H9 (cell line): ENCODE measurements at regions not wholly inside any gene's neighbourhood (a gene's known extent, or its start where the extent isn't known, plus 50 kb on each side); places are given as distances from the start of the nearest gene placed in this dataset.

Experiments
- DNase-seq: peaks from one replicate; pipeline ENCODE4 v3.0.0-alpha.2; 2017
- H2AFZ ChIP-seq: one replicate; pipeline ENCODE4 v1.6.1; 2013; ENCODE audit warnings: mild to moderate bottlenecking, low read length, control low read depth, moderate library complexity
- H2AK5ac ChIP-seq: 2 replicates; pipeline ENCODE4 v1.6.1; 2013; ENCODE audit warnings: low read length, control low read depth, mixed read lengths; ENCODE audit not compliant: insufficient read length
- H2BK120ac ChIP-seq: one replicate; pipeline ENCODE4 v1.6.1; 2013; ENCODE audit warnings: low read depth, mild to moderate bottlenecking, low read length, control low read depth, inconsistent platforms; ENCODE audit not compliant: poor library complexity, severe bottlenecking
- H2BK12ac ChIP-seq: 2 replicates; pipeline ENCODE4 v1.6.1; 2013; ENCODE audit warnings: low read length, control low read depth, mixed read lengths, low read depth; ENCODE audit not compliant: insufficient read length
- H2BK15ac ChIP-seq: 2 replicates; pipeline ENCODE4 v1.6.1; 2013; ENCODE audit warnings: low read depth, low read length, control low read depth
- H2BK20ac ChIP-seq: one replicate; pipeline ENCODE4 v1.6.1; 2013; ENCODE audit warnings: low read depth, mild to moderate bottlenecking, low read length, control low read depth, inconsistent platforms; ENCODE audit not compliant: poor library complexity, severe bottlenecking
- H2BK5ac ChIP-seq: 2 replicates; pipeline ENCODE4 v1.6.1; 2013; ENCODE audit warnings: low read length, control low read depth, mixed read lengths; ENCODE audit not compliant: insufficient read length
- H3K14ac ChIP-seq: 2 replicates; pipeline ENCODE4 v1.6.1; 2013; ENCODE audit warnings: low read length, control low read depth; ENCODE audit not compliant: insufficient read depth
- H3K18ac ChIP-seq: 2 replicates; pipeline ENCODE4 v1.6.1; 2013; ENCODE audit warnings: low read depth, mild to moderate bottlenecking, mixed read lengths, low read length, control low read depth; ENCODE audit not compliant: insufficient read length
- H3K23ac ChIP-seq: 2 replicates; pipeline ENCODE4 v1.6.1; 2013; ENCODE audit warnings: low read length, control low read depth, mixed read lengths, low read depth; ENCODE audit not compliant: insufficient read length
- H3K23me2 ChIP-seq: 2 replicates; pipeline ENCODE4 v1.6.1; 2013; ENCODE audit warnings: low read depth, mild to moderate bottlenecking, mixed read lengths, low read length, control low read depth; ENCODE audit not compliant: insufficient read length, poor library complexity, severe bottlenecking
- H3K27ac ChIP-seq: 2 replicates; pipeline ENCODE4 v1.5.1; 2013; ENCODE audit warnings: low read length, control low read depth, mixed read lengths, low read depth; ENCODE audit not compliant: insufficient read length
- H3K27me3 ChIP-seq: 2 replicates; pipeline ENCODE4 v1.6.1; 2013; ENCODE audit warnings: low read length, control low read depth, inconsistent platforms; ENCODE audit not compliant: insufficient read depth
- H3K4ac ChIP-seq: 2 replicates; pipeline ENCODE4 v1.6.1; 2013; ENCODE audit warnings: low read depth, mild to moderate bottlenecking, control low read depth, inconsistent platforms, low read length, moderate library complexity
- H3K4me1 ChIP-seq: 2 replicates; pipeline ENCODE4 v1.6.1; 2013; ENCODE audit warnings: low read length, control low read depth, inconsistent platforms; ENCODE audit not compliant: insufficient read depth
- H3K4me2 ChIP-seq: 2 replicates; pipeline ENCODE4 v1.6.1; 2013; ENCODE audit warnings: low read length, control low read depth, mixed read lengths; ENCODE audit not compliant: insufficient read length, insufficient read depth
- H3K56ac ChIP-seq: 2 replicates; pipeline ENCODE4 v1.6.1; 2013; ENCODE audit warnings: low read depth, mild to moderate bottlenecking, mixed read lengths, low read length, control low read depth; ENCODE audit not compliant: insufficient read length
- H3K79me1 ChIP-seq: 2 replicates; pipeline ENCODE4 v1.6.1; 2013; ENCODE audit warnings: low read depth, mild to moderate bottlenecking, moderate library complexity, low read length, control low read depth, inconsistent platforms; ENCODE audit not compliant: insufficient read depth, poor library complexity, severe bottlenecking
- H3K79me2 ChIP-seq: 2 replicates; pipeline ENCODE4 v1.6.1; 2013; ENCODE audit warnings: low read length, control low read depth, inconsistent platforms; ENCODE audit not compliant: insufficient read depth
- H3K9ac ChIP-seq: 2 replicates; pipeline ENCODE4 v1.6.1; 2013; ENCODE audit warnings: low read length, control low read depth, mixed read lengths; ENCODE audit not compliant: insufficient read length; ENCODE audit errors: extremely low read depth
- H3K9me3 ChIP-seq: one replicate; pipeline ENCODE4 v1.6.1; 2013; ENCODE audit warnings: low read depth, low read length, inconsistent platforms; ENCODE audit not compliant: control insufficient read depth
- H3T11ph ChIP-seq: one replicate; pipeline ENCODE4 v1.6.1; 2013; ENCODE audit warnings: mild to moderate bottlenecking, low read length, control low read depth, inconsistent platforms
- H4K20me1 ChIP-seq: one replicate; pipeline ENCODE4 v1.6.1; 2013; ENCODE audit not compliant: control insufficient read depth, insufficient read length, insufficient read depth
- H4K5ac ChIP-seq: 2 replicates; pipeline ENCODE4 v1.6.1; 2013; ENCODE audit warnings: low read depth, mild to moderate bottlenecking, mixed read lengths, low read length, control low read depth; ENCODE audit not compliant: insufficient read length
- H4K8ac ChIP-seq: replicated peaks from 2 replicates; pipeline ENCODE4 v1.6.1; 2013; ENCODE audit warnings: low read length, control low read depth, mixed read lengths, low read depth; ENCODE audit not compliant: insufficient read length
- H4K91ac ChIP-seq: 2 replicates; pipeline ENCODE4 v1.6.1; 2013; ENCODE audit warnings: low read depth, mild to moderate bottlenecking, moderate library complexity, mixed read lengths, low read length, control low read depth; ENCODE audit not compliant: insufficient read length
- H3K27ac Mint-ChIP-seq, 3 experiments: 2 replicates in 2 of 3; 3 replicates in 1 of 3; pipeline ENCODE4 v1.8.0; 2020 to 2021; ENCODE audit warnings: mixed read lengths in 3 of 3, mild to moderate bottlenecking in 1 of 3, moderate library complexity in 1 of 3
- H3K27me3 Mint-ChIP-seq: 2 replicates; pipeline ENCODE4 v1.8.0; 2021; ENCODE audit warnings: low read depth, mild to moderate bottlenecking, moderate library complexity, mixed read lengths
- H3K36me3 Mint-ChIP-seq, 3 experiments: 2 replicates in 2 of 3; 3 replicates in 1 of 3; pipeline ENCODE4 v1.8.0; 2020 to 2021; ENCODE audit warnings: low read depth in 3 of 3, mixed read lengths in 3 of 3; ENCODE audit not compliant: insufficient read depth in 1 of 3
- H3K4me1 Mint-ChIP-seq, 2 experiments: 2 replicates each; pipeline ENCODE4 v1.8.0; 2020; ENCODE audit warnings: mixed read lengths in 2 of 2
- H3K4me3 Mint-ChIP-seq, 2 experiments: 2 replicates in 1 of 2; 3 replicates in 1 of 2; pipeline ENCODE4 v1.8.0; 2020 to 2021; ENCODE audit warnings: mild to moderate bottlenecking in 2 of 2, mixed read lengths in 2 of 2, moderate library complexity in 1 of 2
- H3K9me3 Mint-ChIP-seq, 2 experiments: 2 replicates in 1 of 2; 3 replicates in 1 of 2; pipeline ENCODE4 v1.8.0; 2020; ENCODE audit warnings: mild to moderate bottlenecking in 2 of 2, mixed read lengths in 2 of 2, moderate library complexity in 1 of 2
- CTCF ChIP-seq: fragments of 200-600 bp; sonication (generic); conservative IDR thresholded peaks from 3 replicates; pipeline ENCODE4 v1.8.0; 2021; ENCODE audit warnings: antibody characterized with exemption, mild to moderate bottlenecking
- WGBS: extraction: QIAGEN DNeasy Blood & Tissue Kit; methylation state at CpG from one replicate; pipeline ENCODE4 v1.1.7; 2013; ENCODE audit warnings: missing lambda C conversion rate, low lambda C conversion rate, mixed read lengths; ENCODE audit not compliant: insufficient read length; ENCODE audit errors: extremely low coverage; 5-methylcytosine and 5-hydroxymethylcytosine counted together

- H2BK5ac ChIP-seq, result no peak overlapping the region
- H3K27ac ChIP-seq, result no peak overlapping the region
- no peaks in the 10 kb centered on the region for H3K79me1 ChIP-seq
- no peak overlapping the region for H4K91ac ChIP-seq
- no peak overlapping the region for H2BK120ac ChIP-seq
- WGBS, result no CpG with 5 or more reads among the region's 3 CpGs
- no peak overlapping the region for H4K8ac ChIP-seq
- no peak overlapping the region for H2BK15ac ChIP-seq
- H3K23ac ChIP-seq, result no peak overlapping the region
- no peaks in the 10 kb centered on the region for H3K27me3 ChIP-seq
- Mint-ChIP-seq H3K27me3 (peaks cover 9% of the 10 kb centered on the region), H3K9me3 (no peaks in the 10 kb centered on the region; a peak in 1 of 5 replicates), H3K4me3 (no peak overlapping the region), H3K4me1 (no peaks in the 10 kb centered on the region), H3K27ac (no peak overlapping the region), H3K36me3 (peaks cover 0 to 5% (median 0%) of the 10 kb centered on the region in 3 experiments; a peak in 3 of 7 replicates)
- H3K23me2 ChIP-seq, result no peaks in the 10 kb centered on the region
- H2AFZ ChIP-seq, result no peak overlapping the region
- TF ChIP-seq CTCF, result no peak
- no peaks in the 10 kb centered on the region for H3K79me2 ChIP-seq
- H2BK12ac ChIP-seq, result no peak overlapping the region
- H3K4ac ChIP-seq, result no peak overlapping the region
- H2BK20ac ChIP-seq, result no peak overlapping the region
- H3K4me2 ChIP-seq, result no peak overlapping the region
- H2AK5ac ChIP-seq, result no peak overlapping the region
- H3K56ac ChIP-seq, result no peak overlapping the region
- H3T11ph ChIP-seq, result no peak overlapping the region
- DNase-seq, result no peak
- H3K4me1 ChIP-seq, result no peaks in the 10 kb centered on the region
- H4K20me1 ChIP-seq, result peaks cover 2% of the 10 kb centered on the region
- no peak overlapping the region for H4K5ac ChIP-seq
- H3K14ac ChIP-seq, result no peak overlapping the region
- no peak overlapping the region for H3K18ac ChIP-seq
- no peaks in the 10 kb centered on the region for H3K9me3 ChIP-seq
- H3K9ac ChIP-seq, result no peak overlapping the region
Measured at GRCh38 chr9:89716559-89716958, 111.7 kb downstream of the GADD45G start.
